Endothelial cell of umbilical vein (primary cell): ENCODE measurements at regions not wholly inside any gene's neighbourhood (a gene's known extent, or its start where the extent isn't known, plus 50 kb on each side); places are given as distances from the start of the nearest gene placed in this dataset.
A peak's percentile ranks its signal among the peaks of the same experiment; 100 is the strongest.

ENCODE experiments used
- EZH2 ChIP-seq: IDR thresholded peaks from 2 replicates; pipeline ENCODE4 v1.6.1; 2012; ENCODE audit warnings: borderline replicate concordance, low read depth, mild to moderate bottlenecking, moderate library complexity, low read length, inconsistent platforms; ENCODE audit not compliant: severe bottlenecking
- POLR2A ChIP-seq: IDR thresholded peaks from 2 replicates; pipeline ENCODE4 v1.6.1; 2012; ENCODE audit warnings: low read depth, mild to moderate bottlenecking, control low read depth, low read length
- TF ChIP-seq, protein P1 (sequence below), 2 donors: IDR thresholded peaks; 1 replicate in 1 of 2; 2 replicates in 1 of 2; pipeline ENCODE4 v1.5.1; 2011; ENCODE audit warnings: low read length in 2 of 2, mild to moderate bottlenecking in 2 of 2, moderate library complexity in 2 of 2, control low read depth in 1 of 2, inconsistent platforms in 1 of 2, low read depth in 1 of 2; ENCODE audit not compliant: insufficient read depth in 1 of 2; ENCODE audit errors: extremely low read depth in 1 of 2

DNA sequence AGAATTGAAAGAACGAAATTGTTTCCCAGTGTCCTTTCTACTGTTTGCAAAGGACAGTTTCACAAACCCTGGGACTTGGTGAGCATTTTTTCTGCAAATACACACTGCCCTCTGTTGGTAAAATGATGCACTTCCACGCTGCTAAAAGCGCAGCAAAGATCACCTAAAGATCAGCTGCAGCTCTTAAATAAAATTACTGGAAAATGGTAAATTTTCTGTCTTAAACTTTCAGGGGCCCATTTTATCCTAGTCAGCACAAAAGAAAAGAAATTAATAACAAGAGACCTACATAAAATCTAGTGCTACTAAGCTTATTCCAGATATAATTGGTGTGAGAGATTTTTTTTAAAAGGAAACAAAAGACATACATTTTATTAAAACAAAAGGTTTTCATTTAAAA, 566.0 kb downstream of the CAAP1 start:
- TF ChIP-seq EZH2 (no peak), POLR2A (no peak)
- TF ChIP-seq, protein P1, sequence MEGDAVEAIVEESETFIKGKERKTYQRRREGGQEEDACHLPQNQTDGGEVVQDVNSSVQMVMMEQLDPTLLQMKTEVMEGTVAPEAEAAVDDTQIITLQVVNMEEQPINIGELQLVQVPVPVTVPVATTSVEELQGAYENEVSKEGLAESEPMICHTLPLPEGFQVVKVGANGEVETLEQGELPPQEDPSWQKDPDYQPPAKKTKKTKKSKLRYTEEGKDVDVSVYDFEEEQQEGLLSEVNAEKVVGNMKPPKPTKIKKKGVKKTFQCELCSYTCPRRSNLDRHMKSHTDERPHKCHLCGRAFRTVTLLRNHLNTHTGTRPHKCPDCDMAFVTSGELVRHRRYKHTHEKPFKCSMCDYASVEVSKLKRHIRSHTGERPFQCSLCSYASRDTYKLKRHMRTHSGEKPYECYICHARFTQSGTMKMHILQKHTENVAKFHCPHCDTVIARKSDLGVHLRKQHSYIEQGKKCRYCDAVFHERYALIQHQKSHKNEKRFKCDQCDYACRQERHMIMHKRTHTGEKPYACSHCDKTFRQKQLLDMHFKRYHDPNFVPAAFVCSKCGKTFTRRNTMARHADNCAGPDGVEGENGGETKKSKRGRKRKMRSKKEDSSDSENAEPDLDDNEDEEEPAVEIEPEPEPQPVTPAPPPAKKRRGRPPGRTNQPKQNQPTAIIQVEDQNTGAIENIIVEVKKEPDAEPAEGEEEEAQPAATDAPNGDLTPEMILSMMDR (IDR thresholded peaks at IDR 0.05; ENCODE audit: extremely low read depth in 1 of 2, insufficient read depth in 1 of 2, low read depth in 1 of 2, low read length in 2 of 2): peak; percentile 64 to 69
